ENCODE measurements at regions not wholly inside any gene's neighbourhood (a gene's known extent, or its start where the extent isn't known, plus 50 kb on each side); places are given as distances from the start of the nearest gene placed in this dataset.
A peak's percentile ranks its signal among the peaks of the same experiment; 100 is the strongest.

DNA sequence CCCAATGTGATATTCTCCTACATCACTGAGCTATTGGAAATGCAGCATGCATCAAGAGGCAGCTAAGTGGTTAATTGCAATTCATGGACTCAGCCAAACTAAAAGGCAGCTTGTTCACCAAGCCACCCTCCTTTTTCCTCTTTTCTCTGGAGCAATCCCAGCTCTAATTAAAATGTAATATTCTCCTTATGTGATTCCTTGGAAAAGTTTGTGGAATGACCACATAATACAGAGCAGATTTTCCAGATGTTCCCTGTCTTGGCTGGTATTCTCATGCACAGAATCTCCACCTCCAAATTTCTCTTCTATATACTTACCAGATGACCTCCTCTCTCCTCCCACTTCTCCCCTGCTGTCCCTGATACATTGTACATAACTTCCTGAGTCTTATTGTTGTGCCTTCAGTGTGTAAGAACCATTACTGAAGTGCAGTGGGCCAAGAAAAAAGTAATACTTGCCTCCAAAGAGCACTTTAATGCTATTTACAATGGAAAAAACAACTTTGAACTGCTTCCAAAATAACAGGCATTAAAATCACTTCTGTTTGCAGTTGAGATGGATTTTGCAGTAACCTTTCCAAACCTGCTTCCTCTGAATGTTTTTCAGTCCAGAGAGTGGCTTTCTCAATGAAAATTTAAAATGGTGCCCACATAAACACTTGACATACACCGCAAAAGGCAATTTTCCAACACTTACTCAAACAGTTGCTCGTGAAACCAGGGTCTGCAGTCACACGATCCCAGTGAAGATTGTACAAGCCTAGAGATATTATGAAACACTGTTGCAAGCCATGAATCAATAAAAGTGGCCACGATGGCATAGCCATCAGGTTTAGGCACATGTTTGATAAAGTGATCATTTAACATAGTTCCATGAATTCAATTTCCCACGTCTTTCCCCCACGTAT, 258.0 kb downstream of the MTX2 start:
- ChIA-PET POLR2A (no interaction called here), CTCF (interaction anchor here (0.9 kb wide), 2 partner anchors 14 to 29 kb away, joined by 3 read pairs; no protein-coding TSS in a partner anchor)
- Histone ChIP-seq H3K4me1 (ENCODE audit: control insufficient read depth, insufficient read depth, low read length) (no peaks in the 10 kb centered on the region), H3K27ac (ENCODE audit: extremely low read depth, low read depth, low read length) (no peak overlapping the region), H3K9me3 (ENCODE audit: control insufficient read depth, insufficient read depth, low read depth, low read length) (no peaks in the 10 kb centered on the region), H3K36me3 (ENCODE audit: control insufficient read depth in 2 of 2, insufficient read depth in 1 of 2, low read length in 2 of 2) (no peaks in the 10 kb centered on the region), H3K4me3 (ENCODE audit: low read depth, low read length) (no peak overlapping the region)
- TF ChIP-seq ZNF266 (tag by site-specific recombination; IDR thresholded peaks at IDR 0.05; ENCODE audit: low read depth) (no peak), ZNF600 (tag by site-specific recombination; IDR thresholded peaks at IDR 0.05) (no peak), ZNF423 (tag by site-specific recombination; IDR thresholded peaks at IDR 0.05) (no peak), MZF1 (tag by site-specific recombination; IDR thresholded peaks at IDR 0.05; ENCODE audit: borderline replicate concordance) (no peak), ZBTB21 (tag by site-specific recombination; IDR thresholded peaks at IDR 0.05) (no peak), ZBTB17 (tag by site-specific recombination; IDR thresholded peaks at IDR 0.05) (0 out of 2 replicates have a peak, but pooled peaks have one; percentile 23), IKZF3 (tag by site-specific recombination; IDR thresholded peaks at IDR 0.05) (0 out of 2 replicates have a peak, but pooled peaks have one; percentile 17), WT1 (tag by site-specific recombination; IDR thresholded peaks at IDR 0.05) (no peak), ZFP69B (tag by site-specific recombination; IDR thresholded peaks at IDR 0.05) (no peak), ZNF433 (tag by site-specific recombination; IDR thresholded peaks at IDR 0.05; ENCODE audit: low read depth) (no peak), SP3 (tag by site-specific recombination; IDR thresholded peaks at IDR 0.05) (no peak), ZNF624 (tag by site-specific recombination; IDR thresholded peaks at IDR 0.05) (no peak), ZNF140 (tag by site-specific recombination; IDR thresholded peaks at IDR 0.05) (no peak), ZNF561 (tag by site-specific recombination; IDR thresholded peaks at IDR 0.05; ENCODE audit: borderline replicate concordance) (0 out of 2 replicates have a peak, but pooled peaks have one; percentile 36), ZBTB8A (tag by site-specific recombination; IDR thresholded peaks at IDR 0.05) (0 out of 2 replicates have a peak, but pooled peaks have one; percentile 11), ZFP41 (tag by site-specific recombination; IDR thresholded peaks at IDR 0.05; ENCODE audit: borderline replicate concordance) (no peak), ZNF350 (tag by site-specific recombination; IDR thresholded peaks at IDR 0.05) (no peak), ZNF174 (tag by site-specific recombination; IDR thresholded peaks at IDR 0.05) (no peak), ZEB2 (tag by site-specific recombination; IDR thresholded peaks at IDR 0.05) (no peak), GLIS1 (tag by site-specific recombination; IDR thresholded peaks at IDR 0.05) (no peak)
- TF ChIP-seq, protein P1, sequence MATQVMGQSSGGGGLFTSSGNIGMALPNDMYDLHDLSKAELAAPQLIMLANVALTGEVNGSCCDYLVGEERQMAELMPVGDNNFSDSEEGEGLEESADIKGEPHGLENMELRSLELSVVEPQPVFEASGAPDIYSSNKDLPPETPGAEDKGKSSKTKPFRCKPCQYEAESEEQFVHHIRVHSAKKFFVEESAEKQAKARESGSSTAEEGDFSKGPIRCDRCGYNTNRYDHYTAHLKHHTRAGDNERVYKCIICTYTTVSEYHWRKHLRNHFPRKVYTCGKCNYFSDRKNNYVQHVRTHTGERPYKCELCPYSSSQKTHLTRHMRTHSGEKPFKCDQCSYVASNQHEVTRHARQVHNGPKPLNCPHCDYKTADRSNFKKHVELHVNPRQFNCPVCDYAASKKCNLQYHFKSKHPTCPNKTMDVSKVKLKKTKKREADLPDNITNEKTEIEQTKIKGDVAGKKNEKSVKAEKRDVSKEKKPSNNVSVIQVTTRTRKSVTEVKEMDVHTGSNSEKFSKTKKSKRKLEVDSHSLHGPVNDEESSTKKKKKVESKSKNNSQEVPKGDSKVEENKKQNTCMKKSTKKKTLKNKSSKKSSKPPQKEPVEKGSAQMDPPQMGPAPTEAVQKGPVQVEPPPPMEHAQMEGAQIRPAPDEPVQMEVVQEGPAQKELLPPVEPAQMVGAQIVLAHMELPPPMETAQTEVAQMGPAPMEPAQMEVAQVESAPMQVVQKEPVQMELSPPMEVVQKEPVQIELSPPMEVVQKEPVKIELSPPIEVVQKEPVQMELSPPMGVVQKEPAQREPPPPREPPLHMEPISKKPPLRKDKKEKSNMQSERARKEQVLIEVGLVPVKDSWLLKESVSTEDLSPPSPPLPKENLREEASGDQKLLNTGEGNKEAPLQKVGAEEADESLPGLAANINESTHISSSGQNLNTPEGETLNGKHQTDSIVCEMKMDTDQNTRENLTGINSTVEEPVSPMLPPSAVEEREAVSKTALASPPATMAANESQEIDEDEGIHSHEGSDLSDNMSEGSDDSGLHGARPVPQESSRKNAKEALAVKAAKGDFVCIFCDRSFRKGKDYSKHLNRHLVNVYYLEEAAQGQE (tag by site-specific recombination; IDR thresholded peaks at IDR 0.05), result no peak
- TF ChIP-seq, protein P2, sequence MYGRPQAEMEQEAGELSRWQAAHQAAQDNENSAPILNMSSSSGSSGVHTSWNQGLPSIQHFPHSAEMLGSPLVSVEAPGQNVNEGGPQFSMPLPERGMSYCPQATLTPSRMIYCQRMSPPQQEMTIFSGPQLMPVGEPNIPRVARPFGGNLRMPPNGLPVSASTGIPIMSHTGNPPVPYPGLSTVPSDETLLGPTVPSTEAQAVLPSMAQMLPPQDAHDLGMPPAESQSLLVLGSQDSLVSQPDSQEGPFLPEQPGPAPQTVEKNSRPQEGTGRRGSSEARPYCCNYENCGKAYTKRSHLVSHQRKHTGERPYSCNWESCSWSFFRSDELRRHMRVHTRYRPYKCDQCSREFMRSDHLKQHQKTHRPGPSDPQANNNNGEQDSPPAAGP (tag by site-specific recombination; IDR thresholded peaks at IDR 0.05), result no peak
- TF ChIP-seq, protein P3, sequence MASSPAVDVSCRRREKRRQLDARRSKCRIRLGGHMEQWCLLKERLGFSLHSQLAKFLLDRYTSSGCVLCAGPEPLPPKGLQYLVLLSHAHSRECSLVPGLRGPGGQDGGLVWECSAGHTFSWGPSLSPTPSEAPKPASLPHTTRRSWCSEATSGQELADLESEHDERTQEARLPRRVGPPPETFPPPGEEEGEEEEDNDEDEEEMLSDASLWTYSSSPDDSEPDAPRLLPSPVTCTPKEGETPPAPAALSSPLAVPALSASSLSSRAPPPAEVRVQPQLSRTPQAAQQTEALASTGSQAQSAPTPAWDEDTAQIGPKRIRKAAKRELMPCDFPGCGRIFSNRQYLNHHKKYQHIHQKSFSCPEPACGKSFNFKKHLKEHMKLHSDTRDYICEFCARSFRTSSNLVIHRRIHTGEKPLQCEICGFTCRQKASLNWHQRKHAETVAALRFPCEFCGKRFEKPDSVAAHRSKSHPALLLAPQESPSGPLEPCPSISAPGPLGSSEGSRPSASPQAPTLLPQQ (tag by site-specific recombination; IDR thresholded peaks at IDR 0.05), result no peak
- TF ChIP-seq, protein P4, sequence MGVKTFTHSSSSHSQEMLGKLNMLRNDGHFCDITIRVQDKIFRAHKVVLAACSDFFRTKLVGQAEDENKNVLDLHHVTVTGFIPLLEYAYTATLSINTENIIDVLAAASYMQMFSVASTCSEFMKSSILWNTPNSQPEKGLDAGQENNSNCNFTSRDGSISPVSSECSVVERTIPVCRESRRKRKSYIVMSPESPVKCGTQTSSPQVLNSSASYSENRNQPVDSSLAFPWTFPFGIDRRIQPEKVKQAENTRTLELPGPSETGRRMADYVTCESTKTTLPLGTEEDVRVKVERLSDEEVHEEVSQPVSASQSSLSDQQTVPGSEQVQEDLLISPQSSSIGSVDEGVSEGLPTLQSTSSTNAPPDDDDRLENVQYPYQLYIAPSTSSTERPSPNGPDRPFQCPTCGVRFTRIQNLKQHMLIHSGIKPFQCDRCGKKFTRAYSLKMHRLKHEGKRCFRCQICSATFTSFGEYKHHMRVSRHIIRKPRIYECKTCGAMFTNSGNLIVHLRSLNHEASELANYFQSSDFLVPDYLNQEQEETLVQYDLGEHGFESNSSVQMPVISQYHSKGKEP (tag by site-specific recombination; IDR thresholded peaks at IDR 0.05), result peak; percentile 71
- TF ChIP-seq, protein P5, sequence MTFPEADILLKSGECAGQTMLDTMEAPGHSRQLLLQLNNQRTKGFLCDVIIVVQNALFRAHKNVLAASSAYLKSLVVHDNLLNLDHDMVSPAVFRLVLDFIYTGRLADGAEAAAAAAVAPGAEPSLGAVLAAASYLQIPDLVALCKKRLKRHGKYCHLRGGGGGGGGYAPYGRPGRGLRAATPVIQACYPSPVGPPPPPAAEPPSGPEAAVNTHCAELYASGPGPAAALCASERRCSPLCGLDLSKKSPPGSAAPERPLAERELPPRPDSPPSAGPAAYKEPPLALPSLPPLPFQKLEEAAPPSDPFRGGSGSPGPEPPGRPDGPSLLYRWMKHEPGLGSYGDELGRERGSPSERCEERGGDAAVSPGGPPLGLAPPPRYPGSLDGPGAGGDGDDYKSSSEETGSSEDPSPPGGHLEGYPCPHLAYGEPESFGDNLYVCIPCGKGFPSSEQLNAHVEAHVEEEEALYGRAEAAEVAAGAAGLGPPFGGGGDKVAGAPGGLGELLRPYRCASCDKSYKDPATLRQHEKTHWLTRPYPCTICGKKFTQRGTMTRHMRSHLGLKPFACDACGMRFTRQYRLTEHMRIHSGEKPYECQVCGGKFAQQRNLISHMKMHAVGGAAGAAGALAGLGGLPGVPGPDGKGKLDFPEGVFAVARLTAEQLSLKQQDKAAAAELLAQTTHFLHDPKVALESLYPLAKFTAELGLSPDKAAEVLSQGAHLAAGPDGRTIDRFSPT (tag by site-specific recombination; IDR thresholded peaks at IDR 0.05), result no peak
- TF ChIP-seq, protein P6, sequence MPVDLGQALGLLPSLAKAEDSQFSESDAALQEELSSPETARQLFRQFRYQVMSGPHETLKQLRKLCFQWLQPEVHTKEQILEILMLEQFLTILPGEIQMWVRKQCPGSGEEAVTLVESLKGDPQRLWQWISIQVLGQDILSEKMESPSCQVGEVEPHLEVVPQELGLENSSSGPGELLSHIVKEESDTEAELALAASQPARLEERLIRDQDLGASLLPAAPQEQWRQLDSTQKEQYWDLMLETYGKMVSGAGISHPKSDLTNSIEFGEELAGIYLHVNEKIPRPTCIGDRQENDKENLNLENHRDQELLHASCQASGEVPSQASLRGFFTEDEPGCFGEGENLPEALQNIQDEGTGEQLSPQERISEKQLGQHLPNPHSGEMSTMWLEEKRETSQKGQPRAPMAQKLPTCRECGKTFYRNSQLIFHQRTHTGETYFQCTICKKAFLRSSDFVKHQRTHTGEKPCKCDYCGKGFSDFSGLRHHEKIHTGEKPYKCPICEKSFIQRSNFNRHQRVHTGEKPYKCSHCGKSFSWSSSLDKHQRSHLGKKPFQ (tag by site-specific recombination; IDR thresholded peaks at IDR 0.05), result no peak
